ENCODE measurements at regions not wholly inside any gene's neighbourhood (a gene's known extent, or its start where the extent isn't known, plus 50 kb on each side); places are given as distances from the start of the nearest gene placed in this dataset.

DNA sequence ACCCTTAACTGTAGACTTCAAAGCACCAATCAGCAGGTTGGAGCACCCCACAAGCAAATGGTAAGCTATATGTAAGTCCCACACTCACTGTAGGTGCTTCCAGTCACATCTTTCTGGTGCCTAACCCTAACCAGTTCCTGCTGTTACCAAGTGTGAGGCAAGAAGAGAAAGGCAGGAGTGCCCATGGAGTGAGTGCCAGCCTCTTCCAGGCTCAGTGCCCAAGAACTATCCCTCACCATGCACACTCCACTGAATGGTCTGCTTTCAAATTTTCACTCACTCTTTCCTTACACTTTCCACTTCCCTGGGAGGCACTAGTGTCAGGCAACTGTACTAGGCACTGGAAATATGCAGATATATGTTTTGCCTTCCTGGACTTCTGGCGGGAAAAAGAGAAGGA, 62.2 kb upstream of the ZDHHC17 start:
- no peaks in the 10 kb centered on the region for H3K36me3 ChIP-seq (replicated peaks)
- no peaks in the 10 kb centered on the region for H3K9me3 ChIP-seq
- H3K4me1 ChIP-seq, result no peaks in the 10 kb centered on the region
- peaks cover 2% of the 10 kb centered on the region; the same call in 1 of the 2 replicates for H3K27me3 ChIP-seq (ENCODE audit: low read depth)
- DNase-seq (ENCODE audit: low spot score in 2 of 2), result no peak
- no peak overlapping the region for H3K4me3 ChIP-seq
- in situ Hi-C loops (cut with MboI; ENCODE audit: low sequenced_read_pairs), result no loop called here

DNA sequence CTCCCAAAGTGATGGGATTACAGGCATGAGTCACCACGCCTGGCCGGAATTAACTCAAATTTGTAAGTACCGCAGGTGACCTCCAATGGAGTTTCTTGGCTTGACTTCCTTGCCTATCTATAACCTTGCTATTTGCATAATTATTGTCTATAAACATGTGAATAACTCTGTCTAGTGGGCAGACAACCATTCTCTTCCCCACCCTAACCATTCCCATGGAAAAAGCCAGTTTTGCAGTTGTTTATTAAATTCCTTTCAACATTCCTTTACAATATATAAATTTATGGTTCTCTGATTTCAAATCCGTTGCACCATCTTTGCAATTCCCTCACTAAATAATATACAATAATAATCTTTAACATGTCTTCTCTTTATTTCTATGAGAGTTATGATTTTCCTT, 61.0 kb upstream of the ZDHHC17 start:
- Histone ChIP-seq H3K4me3 (no peak overlapping the region), H3K27me3 (ENCODE audit: low read depth) (peaks cover 2% of the 10 kb centered on the region; the same call in 1 of the 2 replicates), H3K36me3 (replicated peaks) (no peaks in the 10 kb centered on the region), H3K9me3 (no peaks in the 10 kb centered on the region), H3K4me1 (no peaks in the 10 kb centered on the region)
- no peak for DNase-seq (ENCODE audit: low spot score in 2 of 2)
- in situ Hi-C loops (cut with MboI; ENCODE audit: low sequenced_read_pairs), result no loop called here

DNA sequence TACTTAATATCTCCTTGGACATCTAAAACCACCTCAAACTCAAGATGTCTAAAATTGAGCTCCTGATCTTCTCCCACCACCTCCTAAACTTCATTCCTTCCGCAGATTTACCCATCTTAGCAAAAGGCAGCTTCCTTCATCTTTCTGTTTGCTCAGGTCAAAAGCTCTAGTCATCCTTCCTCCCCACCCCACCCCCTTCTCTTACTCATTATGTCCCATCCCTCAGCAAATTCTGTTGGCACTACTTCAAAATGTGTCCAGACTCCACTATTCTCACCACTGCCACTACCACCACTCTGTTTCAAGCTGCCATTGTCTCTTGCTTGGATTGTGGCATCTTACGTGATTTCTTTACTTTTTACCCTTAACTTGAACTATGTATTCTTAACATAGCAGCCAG, 59.2 kb upstream of the ZDHHC17 start:
- no peaks in the 10 kb centered on the region for H3K4me1 ChIP-seq
- in situ Hi-C loops (cut with MboI; ENCODE audit: low sequenced_read_pairs), result no loop called here
- H3K27me3 ChIP-seq (ENCODE audit: low read depth), result peaks cover 2% of the 10 kb centered on the region; the same call in 1 of the 2 replicates
- DNase-seq (ENCODE audit: low spot score in 2 of 2), result no peak
- H3K4me3 ChIP-seq, result no peak overlapping the region
- H3K36me3 ChIP-seq (replicated peaks), result no peaks in the 10 kb centered on the region
- no peaks in the 10 kb centered on the region for H3K9me3 ChIP-seq

DNA sequence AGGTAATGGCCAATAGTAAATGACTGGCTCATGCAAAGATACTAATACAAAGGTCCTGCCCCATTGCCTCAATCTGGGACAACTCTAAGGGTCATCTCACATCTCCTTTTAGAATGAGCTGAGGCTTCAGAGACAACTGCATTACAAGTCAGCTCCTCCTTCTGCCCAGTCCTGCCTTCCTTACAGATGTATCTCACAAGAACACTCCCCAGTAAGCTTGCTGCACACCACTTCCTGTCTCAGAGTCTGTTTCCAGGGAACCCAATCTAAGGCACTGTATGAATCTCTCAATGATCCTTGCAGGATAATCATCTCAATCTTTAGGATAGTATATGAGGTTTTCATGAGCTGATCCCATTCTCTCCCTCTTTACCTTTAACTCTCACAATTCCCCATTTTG, 57.8 kb upstream of the ZDHHC17 start:
- Histone ChIP-seq H3K36me3 (replicated peaks) (no peaks in the 10 kb centered on the region), H3K9me3 (no peaks in the 10 kb centered on the region), H3K27me3 (ENCODE audit: low read depth) (peaks cover 2% of the 10 kb centered on the region; the same call in 1 of the 2 replicates), H3K4me1 (no peaks in the 10 kb centered on the region), H3K4me3 (no peak overlapping the region)
- in situ Hi-C loops (cut with MboI; ENCODE audit: low sequenced_read_pairs), result no loop called here
- DNase-seq (ENCODE audit: low spot score in 2 of 2), result no peak

DNA sequence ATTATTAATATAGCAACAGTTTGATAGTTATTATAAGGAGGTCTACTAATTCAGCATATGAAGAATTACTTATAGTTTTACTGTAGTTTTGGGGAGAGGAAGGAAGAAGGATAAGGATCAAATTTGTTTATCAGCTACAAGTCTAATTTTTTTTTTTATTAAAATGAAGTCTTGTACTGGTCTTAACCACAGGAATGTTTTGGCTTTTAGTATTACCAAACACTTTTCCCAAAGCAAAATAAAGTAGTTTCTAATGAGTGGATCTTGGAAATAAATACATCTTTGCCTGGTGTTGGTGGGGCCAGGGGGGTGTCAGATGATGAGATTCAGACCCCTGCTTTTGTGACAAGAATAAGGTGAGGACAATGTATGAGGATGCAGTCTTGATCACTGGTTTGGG, 57.2 kb upstream of the ZDHHC17 start:
- no peaks in the 10 kb centered on the region for H3K36me3 ChIP-seq (replicated peaks)
- H3K4me3 ChIP-seq, result no peak overlapping the region
- no peaks in the 10 kb centered on the region for H3K4me1 ChIP-seq
- DNase-seq (ENCODE audit: low spot score in 2 of 2), result no peak
- H3K9me3 ChIP-seq, result no peaks in the 10 kb centered on the region
- H3K27me3 ChIP-seq (ENCODE audit: low read depth), result peaks cover 2% of the 10 kb centered on the region; the same call in 1 of the 2 replicates
- in situ Hi-C loops (cut with MboI; ENCODE audit: low sequenced_read_pairs), result no loop called here

DNA sequence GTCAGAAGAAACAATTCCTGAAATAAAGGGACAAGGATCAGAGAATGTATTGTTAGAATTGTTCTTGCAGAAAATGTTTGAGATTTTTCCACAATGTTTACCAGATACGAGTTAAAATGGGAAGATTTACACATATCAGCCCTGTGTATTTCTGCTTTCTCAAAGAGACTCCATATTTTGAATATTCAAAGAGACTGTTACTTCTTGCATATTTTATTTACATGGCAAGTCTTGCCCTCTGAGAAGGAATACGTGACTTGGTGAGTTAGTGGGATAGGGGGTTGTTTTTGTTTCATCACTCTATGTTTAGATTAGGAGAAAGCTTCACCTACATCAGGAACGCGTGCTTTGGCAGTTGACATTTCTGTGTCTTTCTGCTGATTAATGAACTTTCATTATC, 56.1 kb upstream of the ZDHHC17 start:
- in situ Hi-C loops (cut with MboI; ENCODE audit: low sequenced_read_pairs), result no loop called here
- Histone ChIP-seq H3K4me1 (no peaks in the 10 kb centered on the region), H3K4me3 (no peak overlapping the region), H3K27me3 (ENCODE audit: low read depth) (peaks cover 2% of the 10 kb centered on the region; the same call in 1 of the 2 replicates), H3K36me3 (replicated peaks) (no peaks in the 10 kb centered on the region), H3K9me3 (no peaks in the 10 kb centered on the region)
- no peak for DNase-seq (ENCODE audit: low spot score in 2 of 2)

DNA sequence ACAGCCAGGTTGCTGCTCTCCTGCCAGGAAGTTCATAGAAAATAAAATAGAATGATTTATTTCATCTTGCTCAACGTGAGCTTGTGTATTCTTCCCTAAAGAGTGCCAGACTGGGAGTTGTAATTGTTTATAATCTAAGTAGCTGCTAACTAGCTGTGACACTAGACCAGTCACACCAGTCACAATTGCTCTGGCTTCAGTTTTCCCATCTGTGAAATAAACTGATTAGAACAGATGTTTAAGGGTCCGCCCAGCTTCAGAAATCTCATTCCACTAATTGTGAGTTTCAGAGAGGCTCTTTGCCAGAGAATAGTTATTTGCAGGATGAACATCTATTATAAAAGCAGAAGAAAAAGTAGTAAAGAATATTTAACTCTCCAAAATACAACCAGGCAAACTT, 55.6 kb upstream of the ZDHHC17 start:
- DNase-seq (ENCODE audit: low spot score in 2 of 2), result no peak
- no peaks in the 10 kb centered on the region for H3K9me3 ChIP-seq
- H3K4me1 ChIP-seq, result no peaks in the 10 kb centered on the region
- peaks cover 2% of the 10 kb centered on the region; the same call in 1 of the 2 replicates for H3K27me3 ChIP-seq (ENCODE audit: low read depth)
- in situ Hi-C loops (cut with MboI; ENCODE audit: low sequenced_read_pairs), result no loop called here
- no peak overlapping the region for H3K4me3 ChIP-seq
- no peaks in the 10 kb centered on the region for H3K36me3 ChIP-seq (replicated peaks)

DNA sequence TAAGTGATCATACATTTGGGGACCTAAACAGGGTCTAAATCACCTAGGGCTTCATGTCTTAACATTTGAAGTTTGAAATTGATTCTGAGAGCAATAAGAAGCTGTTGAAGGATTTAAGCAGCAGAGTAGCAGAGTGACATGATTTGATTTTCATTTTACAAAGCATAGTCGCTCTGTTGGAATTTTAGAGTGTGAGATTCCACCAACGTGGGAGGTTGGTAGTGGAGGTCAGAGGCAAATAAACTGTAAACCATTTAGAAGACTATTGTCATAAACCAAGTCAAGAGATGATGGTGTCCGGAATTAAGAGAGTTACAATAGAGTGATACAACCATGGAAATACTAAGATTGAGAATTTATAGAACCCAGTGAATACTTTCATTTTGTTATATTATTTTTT, 52.7 kb upstream of the ZDHHC17 start:
- Histone ChIP-seq H3K4me3 (no peak overlapping the region), H3K4me1 (no peaks in the 10 kb centered on the region), H3K27me3 (ENCODE audit: low read depth) (no peaks in the 10 kb centered on the region; the same call in 1 of the 2 replicates), H3K36me3 (replicated peaks) (no peaks in the 10 kb centered on the region), H3K9me3 (no peaks in the 10 kb centered on the region)
- no peak for DNase-seq (ENCODE audit: low spot score in 2 of 2)
- in situ Hi-C loops (cut with MboI; ENCODE audit: low sequenced_read_pairs), result no loop called here

DNA sequence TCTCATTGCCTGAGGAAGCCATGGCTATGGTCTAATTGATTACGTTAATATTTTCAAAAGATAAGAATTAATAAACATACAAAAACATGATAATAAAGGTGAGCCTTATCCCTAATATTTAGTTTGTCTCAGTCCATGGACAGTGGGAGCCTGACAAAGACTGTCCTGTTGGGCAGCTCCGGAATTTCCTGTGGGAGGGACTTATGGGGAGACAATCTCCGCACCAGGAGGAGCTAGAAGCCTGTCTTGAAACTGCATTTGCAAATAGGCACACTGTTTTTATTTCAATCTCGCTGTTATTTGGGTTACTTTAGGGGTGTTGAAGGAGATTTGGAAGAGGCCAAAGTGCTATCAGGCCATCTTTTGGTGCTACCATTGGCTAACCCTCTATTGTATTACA, 50.8 kb upstream of the ZDHHC17 start:
- Histone ChIP-seq H3K9me3 (no peaks in the 10 kb centered on the region), H3K27me3 (ENCODE audit: low read depth) (no peaks in the 10 kb centered on the region), H3K4me1 (no peaks in the 10 kb centered on the region), H3K4me3 (no peak overlapping the region), H3K36me3 (replicated peaks) (no peaks in the 10 kb centered on the region)
- in situ Hi-C loops (cut with MboI; ENCODE audit: low sequenced_read_pairs), result no loop called here
- no peak for DNase-seq (ENCODE audit: low spot score in 2 of 2)

DNA sequence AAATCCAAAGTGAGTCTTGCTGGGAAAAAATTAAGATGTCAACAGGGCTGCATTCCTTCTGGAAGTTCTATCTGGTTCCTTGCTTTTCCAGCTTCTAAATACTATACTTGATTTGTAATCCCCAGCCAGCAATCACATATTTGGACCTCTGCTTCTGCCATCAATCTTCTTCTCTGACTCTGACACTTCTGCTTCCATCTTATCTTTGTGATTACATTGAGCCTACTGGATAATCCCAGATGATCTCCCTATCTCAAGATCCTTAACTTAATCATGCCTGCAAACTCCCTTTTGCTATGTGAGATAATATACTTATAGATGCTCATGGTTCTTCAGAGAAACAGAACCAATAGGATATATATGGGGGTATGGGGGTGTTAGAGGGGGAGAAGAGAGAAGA, 49.9 kb upstream of the ZDHHC17 start:
- no peaks in the 10 kb centered on the region for H3K36me3 ChIP-seq (replicated peaks)
- H3K9me3 ChIP-seq, result no peaks in the 10 kb centered on the region
- no peak overlapping the region for H3K4me3 ChIP-seq
- H3K27me3 ChIP-seq (ENCODE audit: low read depth), result no peaks in the 10 kb centered on the region
- no peaks in the 10 kb centered on the region for H3K4me1 ChIP-seq
- in situ Hi-C loops (cut with MboI; ENCODE audit: low sequenced_read_pairs), result no loop called here
- DNase-seq (ENCODE audit: low spot score in 2 of 2), result no peak

Data from HAP-1 (cell line).